ENCODE measurements at regions not wholly inside any gene's neighbourhood (a gene's known extent, or its start where the extent isn't known, plus 50 kb on each side); places are given as distances from the start of the nearest gene placed in this dataset.
A peak's percentile ranks its signal among the peaks of the same experiment; 100 is the strongest.
"Not testable (repeated sequence)": the region's sequence is repeated elsewhere in the genome, so short reads cannot be mapped to it uniquely, and the experiment has no call there.

GRCh38 chr12:59082952-59083351 lies 162.6 kb upstream of the LRIG3 start:
- no peak for DNase-seq

DNA sequence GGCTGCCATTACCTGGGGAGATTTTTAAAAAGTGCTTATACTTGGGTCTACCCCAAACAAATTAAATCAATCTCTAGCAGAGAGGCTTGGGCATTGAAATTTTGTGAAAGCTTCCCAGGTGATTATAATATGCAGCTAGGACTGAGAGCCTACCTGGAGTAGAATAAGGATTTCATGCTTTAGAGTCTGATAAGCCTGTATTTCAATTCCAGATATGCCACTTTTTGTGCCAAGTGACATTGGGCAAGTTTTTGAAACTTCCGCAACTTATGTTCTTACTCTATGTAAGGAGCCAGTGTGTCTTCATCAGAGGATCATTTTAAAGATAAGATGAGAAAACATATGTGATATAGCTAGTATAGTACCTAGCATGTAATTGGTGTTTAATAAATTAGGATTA lies 159.8 kb upstream of the LRIG3 start:
- no peak for DNase-seq

GRCh38 chr12:59079472-59079871 lies 159.2 kb upstream of the LRIG3 start:
- DNase-seq: no peak

DNA sequence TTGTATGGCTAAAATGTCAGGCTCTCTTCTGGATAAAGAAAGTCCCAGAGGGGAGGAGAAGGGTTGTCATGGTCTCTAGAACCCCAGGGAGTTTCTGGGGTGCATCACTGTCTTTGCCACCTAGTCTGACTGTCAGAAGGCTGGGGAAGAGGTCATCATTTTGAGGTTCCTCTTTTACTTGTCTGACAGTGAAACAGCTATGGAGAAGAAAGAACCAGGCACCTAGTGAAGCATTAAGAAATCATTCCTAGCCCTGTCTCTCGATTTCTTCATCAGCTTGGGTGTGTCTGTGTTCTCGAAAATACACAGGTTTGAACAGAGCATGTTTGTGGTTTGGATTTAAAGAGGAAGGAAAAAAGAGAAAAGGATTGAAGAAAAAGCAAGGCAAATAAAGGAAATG lies 158.7 kb upstream of the LRIG3 start:
- no peak for DNase-seq

- peak; percentile 92 for DNase-seq
Observed at GRCh38 chr12:59077575-59078426, 157.5 kb upstream of the LRIG3 start.

DNA sequence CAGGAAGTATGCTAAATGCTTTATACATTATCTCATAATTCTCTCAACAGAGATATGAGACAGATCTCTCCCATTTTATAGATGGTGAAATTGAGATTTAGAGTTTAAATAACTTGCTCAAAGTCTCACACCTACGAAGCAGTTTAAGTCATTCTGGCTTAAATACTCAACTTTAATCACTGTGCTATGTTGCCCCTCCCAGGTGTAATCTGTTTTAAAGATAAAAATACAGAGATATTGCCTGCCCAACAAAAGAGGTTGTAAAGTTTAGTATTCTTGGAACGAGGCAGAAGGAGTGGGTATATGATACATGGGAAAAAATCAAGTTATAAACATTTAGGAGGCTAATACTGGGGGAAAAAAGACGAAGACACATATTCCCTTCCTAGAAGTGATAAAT lies 156.8 kb upstream of the LRIG3 start:
- DNase-seq: no peak

GRCh38 chr12:59076622-59077021 lies 156.3 kb upstream of the LRIG3 start:
- DNase-seq: no peak

DNA sequence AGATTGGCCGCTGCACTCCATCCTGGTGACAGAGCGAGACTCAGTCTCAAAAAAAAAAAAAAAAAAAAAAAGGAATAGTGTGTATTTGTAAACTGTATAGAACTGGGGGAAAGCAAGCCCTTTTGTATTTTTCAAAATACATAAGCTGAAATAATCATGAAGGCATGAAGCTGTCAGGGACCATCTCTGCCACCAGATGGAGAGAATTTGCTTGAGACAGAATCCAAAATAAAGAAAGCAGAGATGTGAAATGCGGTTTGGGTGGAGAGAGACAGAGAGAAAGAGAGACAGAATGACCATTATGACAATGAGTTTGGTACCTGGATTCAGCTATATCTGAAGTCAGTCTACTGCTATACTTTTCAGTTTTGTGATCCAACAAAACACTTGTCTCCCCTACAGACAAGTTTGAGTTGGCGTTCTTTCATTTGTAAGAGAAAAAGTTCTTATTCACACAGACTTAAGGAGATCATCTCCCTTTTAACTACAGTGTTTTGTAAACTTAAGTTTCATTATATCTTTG lies 155.7 kb upstream of the LRIG3 start:
- no peak for DNase-seq

DNA sequence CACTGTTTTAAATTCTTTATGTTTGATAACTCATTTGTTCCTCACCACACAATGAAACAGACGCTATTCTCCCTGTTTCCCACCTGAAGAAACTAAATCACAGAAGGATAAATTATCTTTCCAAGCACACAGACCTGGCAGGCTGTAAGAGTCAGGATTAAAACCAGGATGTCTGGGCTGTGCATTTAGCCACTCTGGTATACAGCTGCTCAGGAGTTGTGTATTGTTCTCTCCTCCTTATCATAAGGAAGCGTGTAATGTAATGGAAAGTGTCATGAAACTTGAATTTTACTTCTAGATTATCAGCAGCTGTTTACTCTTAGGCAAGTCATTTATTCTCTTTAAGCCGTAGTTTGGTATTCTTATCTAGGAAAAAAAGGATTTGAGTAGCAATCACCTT lies 154.8 kb upstream of the LRIG3 start:
- no peak for DNase-seq

- no peak for DNase-seq
Observed at GRCh38 chr12:59070322-59070933, 150.1 kb upstream of the LRIG3 start.

- DNase-seq: no peak
Observed at GRCh38 chr12:59069516-59069915, 149.2 kb upstream of the LRIG3 start.

DNA sequence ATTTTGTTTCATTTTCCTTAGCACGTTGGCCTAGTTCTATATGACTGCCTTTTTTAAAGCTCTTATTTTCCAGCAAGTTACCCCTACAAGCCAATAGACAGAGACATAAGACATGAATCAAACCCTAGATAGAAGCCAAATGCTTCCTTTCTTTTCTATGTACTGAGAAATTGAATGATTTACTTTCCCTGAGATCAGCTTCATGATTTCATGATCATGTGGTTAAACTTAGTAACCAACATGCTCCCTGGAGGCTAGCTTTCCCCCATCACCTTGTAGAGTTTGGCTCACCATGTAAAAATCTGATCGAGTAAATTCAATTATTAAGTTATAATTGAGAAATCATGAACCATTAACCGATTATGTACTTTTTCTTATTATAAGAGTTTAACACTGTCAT lies 148.1 kb upstream of the LRIG3 start:
- DNase-seq: no peak

DNA sequence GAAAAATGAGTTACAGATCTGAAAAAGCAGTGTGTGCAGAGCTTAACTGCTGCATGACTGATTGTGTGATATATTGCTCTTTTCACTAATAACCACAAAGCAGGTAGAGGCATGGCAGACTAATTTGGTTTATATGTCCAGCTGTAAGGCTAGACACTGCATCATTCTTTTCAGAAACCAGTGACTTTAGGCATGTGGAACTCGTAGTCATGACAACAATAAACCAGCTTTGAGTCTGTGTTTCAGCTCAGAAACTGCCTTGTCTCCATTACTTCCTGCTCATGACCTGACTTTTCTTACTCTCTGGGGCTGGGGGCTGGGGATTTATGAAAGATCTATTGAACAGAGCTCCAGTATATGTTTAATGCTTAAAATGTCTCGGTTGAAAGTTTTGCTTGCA lies 146.8 kb upstream of the LRIG3 start:
- peak; percentile 75 for DNase-seq

DNA sequence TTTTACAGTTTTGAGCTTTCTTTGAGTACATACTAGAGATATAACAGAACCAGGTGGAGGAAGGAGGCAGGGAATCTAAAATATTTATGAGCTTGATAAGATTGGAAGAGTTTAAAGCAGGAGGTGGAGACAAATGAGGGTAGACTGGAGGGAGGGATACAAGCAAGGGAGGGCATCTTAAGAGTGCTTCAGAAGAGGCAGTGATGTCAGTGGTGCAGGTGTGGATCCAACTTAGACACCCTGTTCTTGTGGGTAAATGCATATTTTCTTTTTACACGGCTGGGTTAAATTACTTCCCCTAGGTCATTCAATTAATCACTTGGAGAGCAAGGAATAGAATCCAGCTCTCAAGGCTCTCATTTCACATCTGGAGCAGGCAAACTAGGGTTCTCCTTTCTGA lies 146.1 kb upstream of the LRIG3 start:
- no peak for DNase-seq

- DNase-seq: peak; percentile 62
Observed at GRCh38 chr12:59059088-59059935, 139.0 kb upstream of the LRIG3 start.

DNA sequence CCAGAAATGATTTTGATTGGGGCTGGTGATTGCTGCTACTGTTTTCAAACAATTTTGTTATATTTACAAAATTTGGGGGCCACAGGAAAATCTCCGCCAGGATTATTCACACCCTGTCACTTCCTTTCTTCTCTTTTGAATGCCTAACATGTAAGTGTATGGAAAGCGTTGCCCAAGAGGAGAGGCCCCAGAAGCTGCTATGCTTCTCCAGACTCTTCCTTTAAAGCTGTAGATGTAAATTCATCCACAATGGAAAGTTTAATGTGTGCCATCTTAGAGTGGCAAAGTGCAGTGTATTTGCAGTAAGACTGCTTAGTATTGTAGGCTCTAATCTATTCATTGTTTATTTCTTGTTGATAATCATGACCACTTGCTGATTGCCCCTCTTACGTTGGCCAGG lies 136.7 kb upstream of the LRIG3 start:
- DNase-seq: no peak

DNA sequence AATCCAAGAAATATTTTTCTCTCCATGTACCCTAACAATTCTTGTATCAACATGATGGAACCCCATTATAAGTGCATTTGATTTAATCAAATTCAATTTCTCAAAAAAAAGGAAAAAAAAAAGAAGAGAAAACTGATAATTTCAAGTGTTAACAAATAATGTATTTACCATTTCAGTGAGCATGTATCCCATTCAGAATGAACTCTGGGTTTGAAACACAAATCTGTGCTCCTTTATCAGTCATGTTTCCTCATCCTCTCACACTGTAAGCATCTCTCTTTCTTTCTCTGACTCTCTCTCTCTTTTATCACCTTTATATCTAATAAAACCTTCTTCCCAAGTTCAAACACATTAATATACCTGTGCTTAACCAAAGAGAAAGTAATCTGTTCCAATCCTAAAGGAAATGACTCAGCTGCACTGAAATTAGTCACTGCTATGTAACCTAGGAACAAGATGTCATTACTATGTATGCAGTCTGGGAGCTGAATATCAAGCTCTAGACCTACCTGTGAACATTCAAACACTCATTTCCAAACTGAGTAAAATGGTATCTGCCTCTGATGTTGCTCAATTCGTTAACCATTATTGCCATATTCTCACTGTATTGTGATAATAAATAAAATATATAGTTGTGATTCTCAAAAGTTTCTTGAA lies 135.0 kb upstream of the LRIG3 start:
- no peak for DNase-seq

GRCh38 chr12:59053266-59053899 lies 133.1 kb upstream of the LRIG3 start:
- DNase-seq: not testable (repeated sequence)

DNA sequence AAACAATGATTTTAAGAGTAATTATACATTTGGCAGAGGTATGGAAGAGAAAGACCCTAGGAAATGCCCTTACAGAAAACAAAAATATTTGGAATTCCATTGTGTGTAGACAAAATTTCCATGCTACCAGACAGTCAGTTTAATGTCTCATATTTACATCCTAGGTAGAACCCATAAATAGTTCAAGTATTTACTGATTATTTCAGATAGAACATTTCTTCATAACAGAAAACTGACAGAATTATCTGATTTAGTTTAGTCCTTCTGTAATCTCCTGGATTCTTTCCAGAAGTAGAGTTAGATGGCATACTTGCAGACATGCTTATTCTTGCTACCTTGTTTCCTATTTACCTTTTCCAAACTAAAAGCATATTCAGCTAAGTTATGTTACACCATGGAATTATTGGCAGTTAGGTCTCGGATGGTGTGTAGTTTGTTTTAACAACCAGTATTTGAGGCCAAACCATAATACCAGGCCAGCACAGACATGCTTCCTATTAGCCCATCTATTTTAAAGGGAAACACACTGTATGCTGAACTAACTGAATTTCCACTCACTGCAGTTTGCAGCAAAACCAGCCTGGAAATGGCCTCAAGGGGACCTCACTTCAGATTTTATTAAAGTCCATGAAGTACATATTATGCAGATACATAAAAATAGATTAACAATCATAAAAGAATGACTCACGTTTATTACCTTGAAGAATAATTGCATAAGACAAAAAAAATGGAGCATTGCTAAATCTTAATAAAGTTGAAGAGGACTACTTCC lies 126.6 kb upstream of the LRIG3 start:
- DNase-seq: peak; percentile 34

DNA sequence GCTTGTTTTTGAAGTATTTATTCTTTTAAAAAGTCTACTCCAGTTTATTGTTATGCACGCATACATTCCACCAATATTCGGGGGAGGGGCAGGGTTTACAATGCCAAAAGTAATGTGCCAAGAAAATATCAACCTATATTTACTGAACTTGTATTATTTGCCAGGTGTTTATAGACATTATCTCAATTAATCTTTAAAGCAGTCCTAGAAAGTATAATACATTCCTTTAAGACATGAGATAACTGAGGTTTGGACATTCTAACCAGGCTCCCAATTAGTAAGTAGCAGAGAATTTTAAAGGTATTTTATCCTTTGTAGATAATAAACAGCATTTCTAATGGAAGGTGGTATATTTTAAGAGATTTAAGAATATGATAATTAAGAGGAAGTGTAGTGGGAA lies 124.5 kb upstream of the LRIG3 start:
- no peak for DNase-seq
